ENCODE measurements at regions not wholly inside any gene's neighbourhood (a gene's known extent, or its start where the extent isn't known, plus 50 kb on each side); places are given as distances from the start of the nearest gene placed in this dataset.

DNA sequence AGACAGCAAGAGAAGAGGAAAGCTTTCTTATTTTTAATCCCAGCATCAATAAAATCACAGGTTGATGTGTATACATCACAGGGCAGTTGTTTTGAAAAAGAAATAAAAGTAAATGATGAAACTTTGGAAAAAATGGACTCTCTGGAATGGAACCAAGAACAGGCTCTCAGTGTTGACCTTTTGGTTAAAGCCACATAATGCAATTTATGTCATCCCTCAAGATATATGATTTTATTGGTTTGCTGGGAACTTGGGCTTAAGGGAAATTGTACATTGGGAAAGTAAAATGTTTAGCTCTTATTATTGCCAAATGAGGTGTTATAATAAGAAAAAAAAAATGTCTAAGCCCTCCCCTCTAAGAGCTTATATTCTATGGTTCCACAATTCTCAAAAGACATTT lies 139.8 kb upstream of the MTNR1B start:
- Histone ChIP-seq H3K36me3 (ENCODE audit: control insufficient read depth in 4 of 4, insufficient read depth in 4 of 4, low read length in 4 of 4) (peaks cover 0 to 18% (median 8%) of the 10 kb centered on the region in 4 donors), H3K27ac (ENCODE audit: low read depth in 1 of 2, low read length in 1 of 2) (no peak overlapping the region), H3K4me3 (no peak overlapping the region), H3K9ac (ENCODE audit: insufficient read depth in 1 of 2, low read length in 2 of 2) (no peak overlapping the region), H3K4me1 (ENCODE audit: control insufficient read depth in 5 of 5, insufficient read depth in 5 of 5, low read length in 5 of 5) (peaks cover 0 to 25% (median 1%) of the 10 kb centered on the region in 5 donors), H3K27me3 (ENCODE audit: control insufficient read depth in 3 of 3, insufficient read depth in 3 of 3, low read length in 2 of 3) (no peaks in the 10 kb centered on the region), H3K9me3 (ENCODE audit: control insufficient read depth in 4 of 4, insufficient read depth in 3 of 4, low read length in 3 of 4) (no peaks in the 10 kb centered on the region)
- DNase-seq (no peak), ATAC-seq (ENCODE audit: insufficient read depth, low FRiP score) (no peak)
- TF ChIP-seq, protein P1, sequence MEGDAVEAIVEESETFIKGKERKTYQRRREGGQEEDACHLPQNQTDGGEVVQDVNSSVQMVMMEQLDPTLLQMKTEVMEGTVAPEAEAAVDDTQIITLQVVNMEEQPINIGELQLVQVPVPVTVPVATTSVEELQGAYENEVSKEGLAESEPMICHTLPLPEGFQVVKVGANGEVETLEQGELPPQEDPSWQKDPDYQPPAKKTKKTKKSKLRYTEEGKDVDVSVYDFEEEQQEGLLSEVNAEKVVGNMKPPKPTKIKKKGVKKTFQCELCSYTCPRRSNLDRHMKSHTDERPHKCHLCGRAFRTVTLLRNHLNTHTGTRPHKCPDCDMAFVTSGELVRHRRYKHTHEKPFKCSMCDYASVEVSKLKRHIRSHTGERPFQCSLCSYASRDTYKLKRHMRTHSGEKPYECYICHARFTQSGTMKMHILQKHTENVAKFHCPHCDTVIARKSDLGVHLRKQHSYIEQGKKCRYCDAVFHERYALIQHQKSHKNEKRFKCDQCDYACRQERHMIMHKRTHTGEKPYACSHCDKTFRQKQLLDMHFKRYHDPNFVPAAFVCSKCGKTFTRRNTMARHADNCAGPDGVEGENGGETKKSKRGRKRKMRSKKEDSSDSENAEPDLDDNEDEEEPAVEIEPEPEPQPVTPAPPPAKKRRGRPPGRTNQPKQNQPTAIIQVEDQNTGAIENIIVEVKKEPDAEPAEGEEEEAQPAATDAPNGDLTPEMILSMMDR (IDR thresholded peaks at IDR 0.05; ENCODE audit: control extremely low read depth, extremely low read depth): no peak

DNA sequence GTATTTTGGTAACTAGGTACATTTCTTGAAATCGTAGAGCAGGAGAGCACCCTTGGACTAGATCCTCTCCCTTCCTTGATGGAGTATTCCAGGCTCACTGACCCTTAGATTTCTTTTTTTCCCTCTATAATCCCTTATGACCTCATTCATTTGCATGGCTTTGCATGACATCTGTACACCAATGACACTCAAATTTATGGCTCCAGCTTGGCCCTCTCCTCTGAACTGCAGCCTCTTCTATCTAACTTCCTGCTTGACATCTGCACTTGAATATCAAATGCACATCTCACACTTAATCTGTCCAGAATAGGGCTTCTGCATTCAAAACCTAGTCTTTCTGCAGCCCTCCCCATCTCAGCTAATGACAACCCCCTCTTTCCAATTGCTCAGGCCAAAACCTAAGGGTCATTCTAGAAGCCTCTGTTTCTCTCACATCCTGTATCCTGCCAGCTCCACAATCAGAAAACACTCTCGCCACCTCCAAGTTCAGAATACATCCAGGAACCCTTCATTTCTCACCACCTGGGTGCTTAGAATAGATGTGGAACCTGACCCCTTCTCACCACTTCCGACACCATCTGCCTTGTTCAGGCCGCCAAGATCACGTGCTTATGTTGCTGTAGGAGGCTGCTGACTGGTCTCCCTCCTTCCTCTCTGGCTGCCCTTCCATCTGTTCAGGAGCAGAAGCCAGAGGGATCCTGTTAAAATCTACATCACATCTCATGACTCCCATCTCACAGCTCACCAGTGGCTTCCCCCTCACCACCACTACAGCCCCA lies 138.9 kb upstream of the MTNR1B start:
- Histone ChIP-seq H3K27ac (ENCODE audit: low read depth in 1 of 2, low read length in 1 of 2) (no peak overlapping the region), H3K4me1 (ENCODE audit: control insufficient read depth in 5 of 5, insufficient read depth in 5 of 5, low read length in 5 of 5) (peaks cover 0 to 26% (median 1%) of the 10 kb centered on the region in 5 donors), H3K4me3 (no peak overlapping the region), H3K36me3 (ENCODE audit: control insufficient read depth in 4 of 4, insufficient read depth in 4 of 4, low read length in 4 of 4) (peaks cover 0 to 16% (median 7%) of the 10 kb centered on the region in 4 donors), H3K27me3 (ENCODE audit: control insufficient read depth in 3 of 3, insufficient read depth in 3 of 3, low read length in 2 of 3) (no peaks in the 10 kb centered on the region), H3K9me3 (ENCODE audit: control insufficient read depth in 4 of 4, insufficient read depth in 3 of 4, low read length in 3 of 4) (no peaks in the 10 kb centered on the region), H3K9ac (ENCODE audit: insufficient read depth in 1 of 2, low read length in 2 of 2) (no peak overlapping the region)
- TF ChIP-seq, protein P1 (IDR thresholded peaks at IDR 0.05; ENCODE audit: control extremely low read depth, extremely low read depth): no peak
- ATAC-seq (ENCODE audit: insufficient read depth, low FRiP score) (no peak), DNase-seq (peak in 2 of 3 donors; percentile 27 to 29)
- 81 to 87% methylated on average over 5 of the region's 5 CpGs for WGBS, 2 donors

DNA sequence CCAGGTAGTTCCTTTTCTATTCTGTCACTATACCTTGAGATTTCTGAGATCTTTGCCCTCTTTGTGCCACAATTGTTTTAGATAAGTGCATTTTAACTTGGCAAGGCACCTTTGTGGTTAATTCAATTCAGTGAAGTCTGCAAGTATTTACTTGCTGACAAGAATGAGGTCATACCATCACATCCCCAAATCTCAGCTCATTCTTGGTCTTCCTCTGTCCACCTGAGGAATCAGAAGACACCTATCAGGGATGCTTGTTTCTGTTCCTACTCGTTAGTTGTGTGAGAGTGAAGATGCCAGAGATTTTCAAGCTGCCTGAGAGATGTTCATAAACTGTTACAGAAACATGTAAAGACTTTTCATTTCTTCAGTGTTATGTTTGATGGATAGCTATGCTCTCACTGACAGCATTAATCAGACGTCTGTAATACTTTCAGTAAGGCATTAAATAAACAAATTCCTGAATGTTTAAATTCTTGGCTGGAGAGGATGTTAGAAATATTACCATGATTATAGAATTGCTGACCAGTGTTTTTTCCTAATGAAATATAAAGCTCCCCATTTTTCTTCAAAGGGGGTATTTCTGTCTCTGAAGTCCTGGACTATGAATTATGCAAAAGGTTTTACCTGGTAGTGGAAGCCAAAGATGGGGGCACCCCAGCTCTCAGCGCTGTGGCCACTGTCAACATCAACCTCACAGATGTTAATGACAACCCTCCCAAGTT lies 135.0 kb upstream of the MTNR1B start:
- Histone ChIP-seq H3K9me3 (ENCODE audit: control insufficient read depth in 4 of 4, insufficient read depth in 3 of 4, low read length in 3 of 4) (no peaks in the 10 kb centered on the region), H3K9ac (ENCODE audit: insufficient read depth in 1 of 2, low read length in 2 of 2) (no peak overlapping the region), H3K36me3 (ENCODE audit: control insufficient read depth in 4 of 4, insufficient read depth in 4 of 4, low read length in 4 of 4) (peaks cover 0 to 24% (median 10%) of the 10 kb centered on the region in 4 donors), H3K4me3 (no peak overlapping the region), H3K27me3 (ENCODE audit: control insufficient read depth in 3 of 3, insufficient read depth in 3 of 3, low read length in 2 of 3) (no peaks in the 10 kb centered on the region), H3K4me1 (ENCODE audit: control insufficient read depth in 5 of 5, insufficient read depth in 5 of 5, low read length in 5 of 5) (peaks cover 0 to 11% (median 0%) of the 10 kb centered on the region in 5 donors), H3K27ac (ENCODE audit: low read depth in 1 of 2, low read length in 1 of 2) (no peak overlapping the region)
- DNase-seq: no peak
- 55 to 66% methylated on average over 3 of the region's 3 CpGs for WGBS, 2 donors
- ATAC-seq (ENCODE audit: insufficient read depth, low FRiP score): no peak
- TF ChIP-seq, protein P1 (IDR thresholded peaks at IDR 0.05; ENCODE audit: control extremely low read depth, extremely low read depth): no peak

All from lung (tissue), 11 donors.